GM19324 (cell line): ENCODE measurements at regions not wholly inside any gene's neighbourhood (a gene's known extent, or its start where the extent isn't known, plus 50 kb on each side); places are given as distances from the start of the nearest gene placed in this dataset.

Source experiments
- ATAC-seq: cut with Tn5 transposase; IDR thresholded peaks from one replicate; pipeline ENCODE4 v1.9.1; 2021; ENCODE audit warnings: mild to moderate bottlenecking, moderate library complexity; ENCODE audit not compliant: unreplicated experiment, low FRiP score

GRCh38 chr18:66769375-66769774, 165.5 kb upstream of the CDH19 start:
- no peak for ATAC-seq

DNA sequence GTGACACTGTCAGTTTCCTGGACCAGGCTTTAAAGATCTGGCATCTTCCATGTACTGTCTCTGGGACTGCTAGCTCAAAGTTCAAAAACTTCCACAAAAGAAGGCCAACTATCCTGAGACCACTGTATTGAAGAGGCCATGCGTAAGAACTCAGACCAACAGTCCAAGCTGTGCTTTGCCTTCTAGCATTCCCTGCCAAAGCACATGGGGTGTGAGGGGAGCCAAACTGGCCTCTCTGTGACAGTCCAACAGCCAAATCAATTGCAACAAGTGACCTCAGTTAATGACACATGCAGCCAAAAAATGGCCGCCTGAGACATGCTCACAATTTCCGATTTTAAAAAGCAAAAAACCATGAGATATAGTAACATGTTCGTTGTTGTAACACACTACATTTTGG, 160.3 kb upstream of the CDH19 start:
- ATAC-seq, result no peak

GRCh38 chr18:66761166-66761565, 157.3 kb upstream of the CDH19 start:
- ATAC-seq, result no peak

DNA sequence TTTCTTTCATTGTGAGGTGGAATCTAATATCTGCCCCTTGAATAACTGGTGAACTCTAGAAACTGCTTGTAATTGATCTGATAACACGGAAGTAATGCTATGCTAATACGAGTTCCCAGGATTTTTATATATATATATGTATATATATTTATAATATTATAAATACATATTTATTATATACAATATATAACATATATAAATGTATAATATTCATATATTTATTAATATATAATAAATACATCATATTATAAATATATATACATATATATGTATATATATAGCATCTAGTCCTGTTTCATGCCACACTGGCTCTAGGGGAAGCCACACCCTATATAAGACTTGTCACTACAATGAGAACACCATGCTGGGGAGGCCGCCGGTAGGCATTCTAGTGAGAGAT, 156.7 kb upstream of the CDH19 start:
- ATAC-seq, result no peak

- ATAC-seq, result no peak
These were observed 155.3 kb upstream of the CDH19 start for GRCh38 chr18:66759050-66759828.

DNA sequence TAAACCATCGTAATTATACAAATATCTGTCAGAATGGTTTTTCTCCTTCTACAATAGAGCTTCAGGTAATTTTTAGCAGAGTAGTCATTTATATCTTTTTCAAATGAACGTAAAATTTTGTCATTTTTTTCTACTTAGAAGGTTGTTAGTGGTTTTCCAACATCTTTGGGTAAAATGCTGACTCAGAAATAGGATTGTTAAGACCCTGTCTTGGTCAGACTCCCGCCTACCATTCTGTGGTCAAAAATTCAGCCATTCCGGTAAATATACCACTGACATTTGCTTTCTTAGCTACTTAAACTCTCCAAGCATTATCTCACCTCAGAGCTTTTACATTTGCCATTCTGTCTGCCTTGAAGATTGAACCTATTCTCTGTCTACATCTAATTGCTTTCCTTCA, 154.1 kb upstream of the CDH19 start:
- ATAC-seq, result no peak

DNA sequence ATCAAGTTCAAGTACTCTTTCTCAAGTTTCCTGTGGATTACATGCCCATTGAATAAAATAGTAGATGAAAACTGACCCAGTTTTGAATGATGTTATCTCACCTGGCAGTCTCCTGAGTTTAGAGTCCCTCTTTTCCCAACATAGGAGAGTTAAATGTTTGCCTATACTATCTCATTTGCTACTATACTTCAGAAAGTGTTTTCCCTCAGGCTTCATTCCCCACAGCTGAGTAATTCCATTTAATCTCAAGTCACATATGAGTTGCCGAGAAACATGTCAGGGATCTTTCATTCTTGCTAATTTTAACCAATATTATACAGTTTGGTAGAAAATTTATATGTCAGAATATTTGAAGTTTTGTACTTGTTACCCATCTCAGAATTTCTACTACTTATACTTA, 150.4 kb upstream of the CDH19 start:
- ATAC-seq, result no peak

DNA sequence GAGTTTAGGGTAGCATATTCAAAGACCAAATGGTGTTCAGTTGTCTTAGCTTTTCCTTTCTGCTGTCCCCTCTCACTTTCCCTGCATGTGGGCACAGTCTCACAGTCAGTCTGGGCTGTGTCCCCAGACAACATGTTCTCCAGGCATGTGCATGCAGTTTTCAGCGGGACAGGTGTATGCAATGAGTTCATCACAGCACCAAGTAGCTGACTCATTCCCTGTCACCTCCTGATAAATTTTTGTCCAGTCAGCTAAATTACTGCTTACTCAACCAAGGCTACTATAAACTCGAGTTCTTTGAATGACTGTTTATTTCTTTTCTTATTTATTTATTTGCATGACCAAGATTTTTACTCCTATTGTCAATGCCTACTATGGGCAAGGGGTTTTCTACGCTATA, 148.8 kb upstream of the CDH19 start:
- no peak for ATAC-seq

- no peak for ATAC-seq
These were observed 145.7 kb upstream of the CDH19 start for GRCh38 chr18:66749481-66750035.

GRCh38 chr18:66749030-66749429, 145.1 kb upstream of the CDH19 start:
- no peak for ATAC-seq

DNA sequence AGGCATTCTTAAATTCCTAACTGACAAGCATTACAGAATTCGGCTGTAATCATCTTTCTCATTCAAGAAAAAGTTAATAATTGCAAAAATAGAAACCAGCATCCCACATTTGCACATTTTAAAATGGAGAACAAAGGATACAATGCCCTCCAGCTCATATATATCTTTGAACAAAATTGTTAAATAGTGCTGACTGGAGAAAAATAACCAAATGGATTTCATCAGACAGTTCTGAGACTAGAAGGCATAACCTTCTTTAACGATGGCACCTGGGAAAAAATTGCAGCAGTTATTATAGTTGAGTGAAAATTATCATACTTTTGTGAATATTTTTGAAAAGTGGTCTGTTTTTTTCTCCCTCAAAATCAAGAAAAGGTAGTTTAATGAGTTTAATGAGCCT, 138.9 kb upstream of the CDH19 start:
- no peak for ATAC-seq

GRCh38 chr18:66735933-66736332, 132.0 kb upstream of the CDH19 start:
- no peak for ATAC-seq

- no peak for ATAC-seq
These were observed 130.6 kb upstream of the CDH19 start for GRCh38 chr18:66734451-66734850.

- no peak for ATAC-seq
These were observed 128.0 kb upstream of the CDH19 start for GRCh38 chr18:66731890-66732289.

DNA sequence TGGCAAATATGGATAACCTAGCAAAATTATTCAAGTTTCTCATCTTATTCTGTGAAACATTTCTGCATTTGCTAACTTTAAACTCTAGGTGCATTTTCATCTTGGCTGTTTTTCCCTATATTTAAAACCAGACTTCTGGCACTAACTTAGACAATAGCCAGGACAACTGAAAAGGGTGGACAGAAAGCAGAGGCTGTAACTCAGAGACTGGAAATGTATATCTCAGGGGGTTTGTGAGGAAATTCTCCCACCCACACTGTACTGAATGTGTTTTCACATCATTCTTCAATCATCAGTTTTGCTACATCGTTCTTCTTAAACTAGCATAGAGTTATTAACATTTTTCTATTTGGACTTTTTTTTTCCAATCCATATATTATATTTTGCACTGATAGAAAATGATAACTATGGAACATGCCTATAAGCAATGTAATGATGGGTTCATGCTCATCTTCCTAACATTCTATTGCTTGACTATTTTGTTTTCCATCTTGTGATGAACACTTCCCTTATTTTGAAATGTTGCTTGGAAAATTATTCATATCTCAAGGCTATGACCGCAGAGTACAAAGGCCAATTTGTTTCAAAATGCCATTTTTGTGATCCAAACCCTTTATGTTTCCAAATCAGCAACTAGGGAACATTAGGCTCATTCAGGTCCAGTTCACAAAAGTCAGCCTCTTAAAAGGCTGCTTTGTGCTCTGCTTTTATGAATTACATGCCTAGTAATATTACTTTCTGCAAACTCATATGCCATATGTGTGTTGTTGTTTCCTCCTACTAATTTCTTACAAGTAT, 125.8 kb upstream of the CDH19 start:
- no peak for ATAC-seq

GRCh38 chr18:66728951-66729350, 125.1 kb upstream of the CDH19 start:
- no peak for ATAC-seq

GRCh38 chr18:66727991-66728390, 124.1 kb upstream of the CDH19 start:
- no peak for ATAC-seq

DNA sequence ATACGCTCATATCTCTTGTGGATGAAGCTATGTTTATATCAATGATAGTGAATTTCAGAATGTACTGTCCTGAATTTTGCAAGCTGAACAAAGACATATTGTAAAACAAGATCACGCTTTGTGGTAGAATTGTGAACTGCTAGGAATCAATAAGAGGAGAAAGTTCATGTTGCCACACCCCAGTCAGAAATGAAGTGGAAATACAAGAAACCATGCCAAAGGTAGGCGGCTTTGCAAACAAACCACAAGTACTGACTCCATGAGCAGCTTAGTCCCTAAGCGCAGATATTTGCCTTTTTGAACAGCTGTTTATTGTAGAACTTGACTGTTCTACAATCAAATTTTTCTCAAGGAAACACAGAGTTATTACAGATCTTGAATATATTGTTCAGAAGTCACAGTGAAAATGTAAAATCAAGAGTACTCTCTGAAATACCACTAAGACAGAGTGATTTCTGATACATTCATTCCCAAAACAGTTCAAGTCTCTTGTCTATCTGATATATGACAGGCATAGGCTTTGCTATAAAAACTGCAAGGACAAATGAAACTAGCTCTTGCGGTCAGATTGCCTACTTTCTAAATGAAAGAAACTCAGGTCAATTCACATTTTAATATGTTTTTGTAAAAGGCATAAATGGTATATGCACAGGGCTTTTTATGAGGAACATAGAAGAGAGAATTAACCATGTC, 120.9 kb upstream of the CDH19 start:
- ATAC-seq, result no peak

- ATAC-seq, result no peak
These were observed 118.8 kb upstream of the CDH19 start for GRCh38 chr18:66722671-66723070.

DNA sequence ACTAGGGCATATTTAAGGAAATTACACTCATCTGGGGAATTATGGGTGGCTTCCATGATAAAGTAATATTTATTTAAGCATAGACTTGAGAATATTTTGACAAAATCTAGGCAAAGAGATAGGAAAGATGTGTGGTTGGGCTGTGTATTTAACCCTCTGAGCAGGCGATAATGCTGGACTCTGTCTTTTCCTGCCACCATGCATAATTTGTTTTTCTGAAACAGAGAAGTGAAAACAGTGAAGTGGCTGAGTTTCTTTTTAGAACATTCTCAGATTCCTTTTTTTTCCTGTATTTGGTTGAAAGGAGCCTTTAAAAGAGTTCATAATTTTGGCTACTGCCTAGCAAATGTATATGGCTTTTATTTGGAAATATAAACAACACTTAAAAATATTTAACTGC, 104.8 kb upstream of the CDH19 start:
- no peak for ATAC-seq

- no peak for ATAC-seq
These were observed 103.6 kb upstream of the CDH19 start for GRCh38 chr18:66707473-66707872.
